Neuronal stem cell (in vitro differentiated cells): ENCODE measurements at regions not wholly inside any gene's neighbourhood (a gene's known extent, or its start where the extent isn't known, plus 50 kb on each side); places are given as distances from the start of the nearest gene placed in this dataset.
A peak's percentile ranks its signal among the peaks of the same experiment; 100 is the strongest.

ENCODE experiments used
- DNase-seq: peaks from one replicate; pipeline ENCODE4 v3.0.0-alpha.2; 2013; ENCODE audit warnings: low spot score
- H2AFZ ChIP-seq: one replicate; pipeline ENCODE4 v1.6.1; 2013; ENCODE audit warnings: mild to moderate bottlenecking, low read length, inconsistent platforms
- H2AK5ac ChIP-seq: 2 replicates; pipeline ENCODE4 v1.6.1; 2013; ENCODE audit warnings: low read depth, mild to moderate bottlenecking, inconsistent platforms, low read length, moderate library complexity, mixed read lengths
- H2BK120ac ChIP-seq: 2 replicates; pipeline ENCODE4 v1.6.1; 2013; ENCODE audit warnings: low read depth, mild to moderate bottlenecking, inconsistent platforms, low read length, moderate library complexity, mixed read lengths
- H2BK12ac ChIP-seq: one replicate; pipeline ENCODE4 v1.6.1; 2013; ENCODE audit warnings: low read length, inconsistent platforms
- H2BK15ac ChIP-seq: 2 replicates; pipeline ENCODE4 v1.6.1; 2013; ENCODE audit warnings: mild to moderate bottlenecking, low read length, inconsistent platforms, mixed read lengths
- H2BK5ac ChIP-seq: one replicate; pipeline ENCODE4 v1.6.1; 2013; ENCODE audit warnings: inconsistent platforms, mild to moderate bottlenecking, low read length, moderate library complexity
- H3K14ac ChIP-seq: one replicate; pipeline ENCODE4 v1.6.1; 2013; ENCODE audit warnings: low read length, inconsistent platforms
- H3K18ac ChIP-seq: 2 replicates; pipeline ENCODE4 v1.6.1; 2013; ENCODE audit warnings: low read length, inconsistent platforms
- H3K23ac ChIP-seq: 2 replicates; pipeline ENCODE4 v1.6.1; 2013; ENCODE audit warnings: low read depth, mild to moderate bottlenecking, mixed read lengths, low read length, inconsistent platforms; ENCODE audit not compliant: poor library complexity
- H3K27ac ChIP-seq: replicated peaks from 3 replicates; pipeline ENCODE4 v1.5.1; 2013; ENCODE audit warnings: low read length, inconsistent platforms
- H3K27me3 ChIP-seq, 3 experiments: 2 replicates each; pipeline ENCODE4 v1.6.1; 2013; ENCODE audit warnings: low read length in 3 of 3, mild to moderate bottlenecking in 2 of 3, inconsistent platforms in 1 of 3, low read depth in 1 of 3, mixed read lengths in 1 of 3, moderate library complexity in 1 of 3; ENCODE audit not compliant: control insufficient read depth in 3 of 3, insufficient read depth in 3 of 3
- H3K36me3 ChIP-seq, 2 donors: replicated peaks in 1 of 2; 2 replicates each; pipeline ENCODE4 v1.6.1; 2013; ENCODE audit warnings: low read length in 2 of 2; ENCODE audit not compliant: control insufficient read depth in 2 of 2, insufficient read depth in 2 of 2
- H3K4ac ChIP-seq: 2 replicates; pipeline ENCODE4 v1.6.1; 2013; ENCODE audit warnings: inconsistent platforms, mild to moderate bottlenecking, low read length, moderate library complexity
- H3K4me1 ChIP-seq, 2 donors: 1 replicate in 1 of 2; 2 replicates in 1 of 2; pipeline ENCODE4 v1.6.1; 2013; ENCODE audit warnings: low read length in 2 of 2, low read depth in 1 of 2; ENCODE audit not compliant: control insufficient read depth in 2 of 2, insufficient read depth in 1 of 2
- H3K4me2 ChIP-seq: one replicate; pipeline ENCODE4 v1.6.1; 2013; ENCODE audit warnings: mild to moderate bottlenecking, low read length, inconsistent platforms; ENCODE audit not compliant: insufficient read depth, poor library complexity, severe bottlenecking
- H3K4me3 ChIP-seq, 2 donors: 2 replicates each; pipeline ENCODE4 v1.5.1; 2013; ENCODE audit warnings: low read length in 2 of 2, mild to moderate bottlenecking in 2 of 2, inconsistent platforms in 1 of 2, moderate library complexity in 1 of 2
- H3K79me1 ChIP-seq: one replicate; pipeline ENCODE4 v1.6.1; 2013; ENCODE audit warnings: low read depth, mild to moderate bottlenecking, inconsistent platforms, low read length, moderate library complexity
- H3K9ac ChIP-seq: one replicate; pipeline ENCODE4 v1.6.1; 2013; ENCODE audit warnings: mild to moderate bottlenecking, low read depth, low read length, inconsistent platforms; ENCODE audit not compliant: poor library complexity
- H3K9me3 ChIP-seq, 2 donors: replicated peaks in 1 of 2; 2 replicates each; pipeline versions ENCODE3 to v1.6.1; 2013; ENCODE audit warnings: low read length in 2 of 2, mild to moderate bottlenecking in 2 of 2, inconsistent platforms in 1 of 2, low read depth in 1 of 2, mixed read lengths in 1 of 2, moderate library complexity in 1 of 2; ENCODE audit not compliant: control insufficient read depth in 2 of 2, insufficient read depth in 1 of 2
- H4K8ac ChIP-seq: one replicate; pipeline ENCODE4 v1.6.1; 2013; ENCODE audit warnings: low read depth, mild to moderate bottlenecking, inconsistent platforms, low read length, moderate library complexity
- H4K91ac ChIP-seq: one replicate; pipeline ENCODE4 v1.6.1; 2013; ENCODE audit warnings: low read length, low read depth, mild to moderate bottlenecking, inconsistent platforms; ENCODE audit not compliant: poor library complexity
- WGBS, 2 donors: extraction: QIAGEN DNeasy Blood & Tissue Kit; methylation state at CpG; one replicate each; pipeline ENCODE4 v1.1.7; 2013; ENCODE audit warnings: missing lambda C conversion rate in 2 of 2, mixed read lengths in 1 of 2; ENCODE audit not compliant: insufficient read length in 2 of 2, insufficient replicate concordance in 1 of 2; ENCODE audit errors: extremely low coverage in 2 of 2; 5-methylcytosine and 5-hydroxymethylcytosine counted together

- no peaks in the 10 kb centered on the region for H3K79me1 ChIP-seq
- H3K9ac ChIP-seq = no peak overlapping the region
- no peak overlapping the region for H2BK15ac ChIP-seq
- H2AK5ac ChIP-seq = no peak overlapping the region
- no peak for DNase-seq
- WGBS, 2 donors = no CpG with 5 or more reads among the region's 3 CpGs
- no peak overlapping the region for H4K91ac ChIP-seq
- no peak overlapping the region for H3K23ac ChIP-seq
- H4K8ac ChIP-seq = no peak overlapping the region
- no peaks in the 10 kb centered on the region for H3K27me3 ChIP-seq
- no peaks in the 10 kb centered on the region for H3K36me3 ChIP-seq
- H2BK12ac ChIP-seq = no peak overlapping the region
- H3K14ac ChIP-seq = no peak overlapping the region
- H2BK120ac ChIP-seq = no peak overlapping the region
- peak overlapping the region; percentile 76 for H2AFZ ChIP-seq
- H2BK5ac ChIP-seq = no peak overlapping the region
- peaks cover 0 to 3% of the 10 kb centered on the region in 2 donors for H3K9me3 ChIP-seq
- no peak overlapping the region for H3K27ac ChIP-seq
- H3K18ac ChIP-seq = no peak overlapping the region
- H3K4me2 ChIP-seq = no peak overlapping the region
- H3K4me3 ChIP-seq = no peak overlapping the region
- H3K4ac ChIP-seq = no peak overlapping the region
- peaks cover 4 to 20% of the 10 kb centered on the region in 2 donors for H3K4me1 ChIP-seq
Observed at GRCh38 chr13:75090872-75091615, 390.9 kb downstream of the TBC1D4 start.

- Histone ChIP-seq H3K4ac (no peak overlapping the region), H3K23ac (no peak overlapping the region), H3K4me1 (peaks cover 4 to 20% of the 10 kb centered on the region in 2 donors), H3K79me1 (no peaks in the 10 kb centered on the region), H2BK120ac (no peak overlapping the region), H2BK15ac (no peak overlapping the region), H3K4me3 (no peak overlapping the region), H2BK5ac (no peak overlapping the region), H3K36me3 (no peaks in the 10 kb centered on the region), H2AK5ac (no peak overlapping the region), H4K91ac (no peak overlapping the region), H3K9me3 (no peaks in the 10 kb centered on the region), H2AFZ (no peak overlapping the region), H3K9ac (no peak overlapping the region), H3K27me3 (no peaks in the 10 kb centered on the region), H3K18ac (no peak overlapping the region), H4K8ac (no peak overlapping the region), H2BK12ac (no peak overlapping the region), H3K14ac (no peak overlapping the region), H3K4me2 (no peak overlapping the region), H3K27ac (no peak overlapping the region)
- no peak for DNase-seq
- WGBS, 2 donors = no CpG with 5 or more reads among the region's 4 CpGs
Observed at GRCh38 chr13:75088915-75089314, 393.1 kb downstream of the TBC1D4 start.

- Histone ChIP-seq H2AFZ (no peak overlapping the region), H3K4me2 (no peak overlapping the region), H3K23ac (no peak overlapping the region), H3K27ac (no peak overlapping the region), H4K8ac (no peak overlapping the region), H2BK5ac (no peak overlapping the region), H3K79me1 (no peaks in the 10 kb centered on the region), H3K36me3 (no peaks in the 10 kb centered on the region), H2BK12ac (no peak overlapping the region), H3K27me3 (no peaks in the 10 kb centered on the region), H4K91ac (no peak overlapping the region), H3K9me3 (peaks cover 0 to 17% of the 10 kb centered on the region in 2 donors), H2AK5ac (no peak overlapping the region), H3K4me3 (no peak overlapping the region), H3K18ac (no peak overlapping the region), H3K4me1 (no peaks in the 10 kb centered on the region), H3K9ac (no peak overlapping the region), H2BK120ac (no peak overlapping the region), H2BK15ac (no peak overlapping the region), H3K14ac (no peak overlapping the region), H3K4ac (no peak overlapping the region)
- no peak for DNase-seq
- WGBS, 2 donors = no CpG with 5 or more reads among the region's 2 CpGs
Observed at GRCh38 chr13:75079226-75079625, 402.7 kb downstream of the TBC1D4 start.

- Histone ChIP-seq H2BK15ac (no peak overlapping the region), H3K4me2 (no peak overlapping the region), H2BK120ac (no peak overlapping the region), H4K91ac (no peak overlapping the region), H3K27me3 (no peaks in the 10 kb centered on the region), H2AK5ac (no peak overlapping the region), H2BK12ac (no peak overlapping the region), H2AFZ (peak overlapping the region; percentile 50), H3K14ac (no peak overlapping the region), H3K23ac (no peak overlapping the region), H3K36me3 (no peaks in the 10 kb centered on the region), H3K9me3 (peaks cover 0 to 6% of the 10 kb centered on the region in 2 donors), H3K4me3 (no peak overlapping the region), H3K4me1 (peaks cover 0 to under 1% of the 10 kb centered on the region in 2 donors), H2BK5ac (no peak overlapping the region), H3K9ac (no peak overlapping the region), H3K27ac (no peak overlapping the region), H3K4ac (no peak overlapping the region), H3K79me1 (no peaks in the 10 kb centered on the region), H3K18ac (no peak overlapping the region), H4K8ac (no peak overlapping the region)
- no peak for DNase-seq
Observed at GRCh38 chr13:75076476-75076875, 405.5 kb downstream of the TBC1D4 start.
